HFFc6 (cell line): ENCODE measurements at regions not wholly inside any gene's neighbourhood (a gene's known extent, or its start where the extent isn't known, plus 50 kb on each side); places are given as distances from the start of the nearest gene placed in this dataset.
A peak's percentile ranks its signal among the peaks of the same experiment; 100 is the strongest.

ENCODE experiments used
- DNase-seq: peaks from one replicate; pipeline ENCODE4 v3.0.0-alpha.2; 2018
- H3K27ac Mint-ChIP-seq: 2 replicates; pipeline ENCODE4 v1.8.0; 2020; ENCODE audit warnings: mild to moderate bottlenecking, mixed read lengths
- H3K27me3 Mint-ChIP-seq: 2 replicates; pipeline ENCODE4 v1.8.0; 2021; ENCODE audit warnings: mild to moderate bottlenecking, moderate library complexity, mixed read lengths; ENCODE audit not compliant: insufficient read depth
- H3K36me3 Mint-ChIP-seq: 2 replicates; pipeline ENCODE4 v1.8.0; 2021; ENCODE audit warnings: low read depth, mixed read lengths
- H3K4me1 Mint-ChIP-seq: 2 replicates; pipeline ENCODE4 v1.8.0; 2020; ENCODE audit warnings: low read depth, mixed read lengths
- H3K4me3 Mint-ChIP-seq: 2 replicates; pipeline ENCODE4 v1.8.0; 2020; ENCODE audit warnings: mild to moderate bottlenecking, moderate library complexity, mixed read lengths
- H3K9me3 Mint-ChIP-seq: 2 replicates; pipeline ENCODE4 v1.8.0; 2020; ENCODE audit warnings: mild to moderate bottlenecking, mixed read lengths
- TF ChIP-seq, protein P1 (sequence below): fragments of 200-600 bp; sonication (generic); IDR thresholded peaks from 2 replicates; pipeline ENCODE4 v1.5.0; 2021; ENCODE audit warnings: antibody characterized with exemption, mild to moderate bottlenecking

DNA sequence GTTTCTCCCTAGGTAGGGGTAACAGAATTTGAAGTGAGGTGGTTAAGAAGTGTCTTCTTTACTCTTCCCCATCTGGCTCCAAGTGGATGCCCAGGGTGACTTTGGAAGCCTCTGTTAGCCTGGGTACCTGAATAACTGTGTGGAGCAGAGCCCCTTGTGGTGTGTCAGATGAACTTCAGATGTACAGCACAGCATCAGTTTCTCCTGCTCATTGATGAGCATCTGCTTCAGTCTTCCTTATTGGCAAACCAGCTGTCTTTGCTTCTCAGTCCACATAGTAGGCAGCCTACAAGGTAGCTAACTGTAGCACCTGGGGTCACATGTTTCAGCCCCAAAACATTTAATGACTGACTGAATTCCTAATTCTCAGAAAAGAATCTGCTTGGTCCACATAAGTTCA lies 56.2 kb upstream of the ATP8B1 start:
- Mint-ChIP-seq H3K4me1 (peaks cover 11% of the 10 kb centered on the region), H3K36me3 (no peaks in the 10 kb centered on the region), H3K4me3 (no peak overlapping the region), H3K9me3 (no peaks in the 10 kb centered on the region), H3K27me3 (no peaks in the 10 kb centered on the region; the same call in 1 of the 2 replicates), H3K27ac (no peak overlapping the region)
- no peak for DNase-seq
- TF ChIP-seq, protein P1, sequence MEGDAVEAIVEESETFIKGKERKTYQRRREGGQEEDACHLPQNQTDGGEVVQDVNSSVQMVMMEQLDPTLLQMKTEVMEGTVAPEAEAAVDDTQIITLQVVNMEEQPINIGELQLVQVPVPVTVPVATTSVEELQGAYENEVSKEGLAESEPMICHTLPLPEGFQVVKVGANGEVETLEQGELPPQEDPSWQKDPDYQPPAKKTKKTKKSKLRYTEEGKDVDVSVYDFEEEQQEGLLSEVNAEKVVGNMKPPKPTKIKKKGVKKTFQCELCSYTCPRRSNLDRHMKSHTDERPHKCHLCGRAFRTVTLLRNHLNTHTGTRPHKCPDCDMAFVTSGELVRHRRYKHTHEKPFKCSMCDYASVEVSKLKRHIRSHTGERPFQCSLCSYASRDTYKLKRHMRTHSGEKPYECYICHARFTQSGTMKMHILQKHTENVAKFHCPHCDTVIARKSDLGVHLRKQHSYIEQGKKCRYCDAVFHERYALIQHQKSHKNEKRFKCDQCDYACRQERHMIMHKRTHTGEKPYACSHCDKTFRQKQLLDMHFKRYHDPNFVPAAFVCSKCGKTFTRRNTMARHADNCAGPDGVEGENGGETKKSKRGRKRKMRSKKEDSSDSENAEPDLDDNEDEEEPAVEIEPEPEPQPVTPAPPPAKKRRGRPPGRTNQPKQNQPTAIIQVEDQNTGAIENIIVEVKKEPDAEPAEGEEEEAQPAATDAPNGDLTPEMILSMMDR, result peak; percentile 75

DNA sequence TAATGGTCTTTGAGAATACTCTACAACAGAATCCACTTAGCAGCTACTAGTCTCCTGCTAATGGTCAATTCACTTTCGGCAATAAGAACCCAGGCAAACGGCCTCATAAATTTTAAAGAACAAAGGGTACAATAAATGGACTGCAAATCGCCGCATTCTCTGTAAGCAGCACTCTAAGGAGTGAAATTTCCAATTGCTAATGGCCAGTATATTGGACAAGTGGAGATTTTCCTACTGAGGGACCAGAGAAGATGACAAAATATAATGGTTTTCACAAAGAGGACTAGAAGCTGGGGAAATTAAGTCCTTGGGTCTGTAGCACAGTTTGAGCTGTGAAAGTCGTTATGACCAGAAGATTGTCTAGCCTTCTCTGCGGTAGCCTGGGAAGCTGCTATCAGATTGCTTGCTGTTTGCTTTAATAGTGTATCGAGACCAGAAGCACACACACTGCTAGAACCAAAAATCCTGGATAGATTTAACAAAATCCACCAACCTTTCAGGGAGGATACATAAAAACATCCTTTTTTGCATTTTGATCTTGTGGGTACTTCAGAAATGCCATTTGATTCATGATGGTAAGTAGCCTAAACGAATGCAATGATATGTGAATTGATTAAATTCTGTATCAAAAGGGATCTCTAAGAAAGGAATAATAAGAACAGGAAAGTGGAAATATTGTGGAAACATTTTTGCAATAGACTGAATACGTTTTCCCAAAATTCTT lies 53.6 kb upstream of the ATP8B1 start:
- H3K9me3 Mint-ChIP-seq, result no peaks in the 10 kb centered on the region
- no peak for DNase-seq
- no peaks in the 10 kb centered on the region for H3K36me3 Mint-ChIP-seq
- no peak overlapping the region for H3K27ac Mint-ChIP-seq
- TF ChIP-seq, protein P1, result no peak
- H3K27me3 Mint-ChIP-seq, result no peaks in the 10 kb centered on the region; the same call in 1 of the 2 replicates
- H3K4me1 Mint-ChIP-seq, result no peaks in the 10 kb centered on the region
- no peak overlapping the region for H3K4me3 Mint-ChIP-seq

DNA sequence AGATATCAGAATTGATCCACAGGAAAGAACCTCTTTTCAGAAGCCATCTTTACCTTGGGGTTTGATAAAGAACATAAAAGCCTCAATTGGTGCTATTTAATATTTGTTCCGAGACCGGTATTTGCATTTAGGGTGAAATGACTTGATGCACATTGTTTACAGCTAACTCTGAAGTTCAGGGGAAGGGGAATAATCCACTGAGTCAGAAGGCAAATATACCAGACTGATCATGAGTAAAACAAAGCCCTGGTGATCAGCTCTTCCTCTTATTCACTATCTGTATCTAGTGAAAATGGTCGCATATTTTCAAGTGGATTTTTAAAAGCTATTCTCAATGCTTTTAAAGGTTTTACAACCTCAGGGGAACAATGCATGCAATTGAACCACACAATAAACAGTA lies 53.0 kb upstream of the ATP8B1 start:
- Mint-ChIP-seq H3K27me3 (no peaks in the 10 kb centered on the region; the same call in 1 of the 2 replicates), H3K9me3 (no peaks in the 10 kb centered on the region), H3K36me3 (no peaks in the 10 kb centered on the region), H3K4me1 (no peaks in the 10 kb centered on the region), H3K4me3 (no peak overlapping the region), H3K27ac (no peak overlapping the region)
- DNase-seq, result no peak
- TF ChIP-seq, protein P1, result no peak

DNA sequence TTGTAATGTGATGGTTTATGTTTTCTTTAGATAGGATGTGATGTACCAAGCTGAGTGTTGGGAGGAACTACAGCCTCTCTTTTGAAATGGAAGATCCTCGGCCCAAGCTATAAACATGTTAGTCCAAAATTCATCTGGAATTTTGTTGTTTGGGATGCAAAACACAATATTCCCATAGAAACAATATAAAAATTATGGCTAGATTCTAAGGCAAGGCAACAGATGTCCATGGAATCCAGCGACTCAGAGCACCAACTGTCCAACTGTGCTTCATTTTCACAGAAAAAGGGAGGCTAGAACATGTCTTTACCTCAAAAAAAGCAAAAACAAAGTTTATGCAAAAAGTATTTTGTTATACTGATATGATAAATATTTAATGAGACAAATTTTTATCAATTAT lies 52.4 kb upstream of the ATP8B1 start:
- no peak overlapping the region for H3K4me3 Mint-ChIP-seq
- TF ChIP-seq, protein P1, result no peak
- H3K4me1 Mint-ChIP-seq, result no peaks in the 10 kb centered on the region
- H3K9me3 Mint-ChIP-seq, result no peaks in the 10 kb centered on the region
- DNase-seq, result no peak
- no peaks in the 10 kb centered on the region for H3K36me3 Mint-ChIP-seq
- no peaks in the 10 kb centered on the region; the same call in 1 of the 2 replicates for H3K27me3 Mint-ChIP-seq
- H3K27ac Mint-ChIP-seq, result no peak overlapping the region

DNA sequence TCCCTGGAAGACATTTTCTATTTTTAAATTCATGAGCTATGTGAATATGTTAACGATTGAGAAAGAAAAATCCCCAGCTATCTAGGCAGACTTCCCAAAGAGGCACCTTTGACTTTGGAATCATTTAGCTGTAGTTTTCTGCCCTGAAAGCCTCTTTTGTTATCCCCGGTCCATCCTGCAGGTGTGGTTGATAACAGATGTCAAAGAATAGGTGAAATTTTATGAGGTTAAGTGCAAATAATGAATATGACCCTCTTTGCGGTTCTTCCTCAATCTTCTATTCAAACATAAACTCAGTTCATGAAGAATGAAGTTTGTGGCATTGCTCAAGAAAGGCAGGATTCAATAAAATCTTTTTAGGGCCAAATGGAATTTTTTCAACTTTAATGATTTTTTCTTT lies 51.6 kb upstream of the ATP8B1 start:
- H3K36me3 Mint-ChIP-seq, result 0 out of 2 replicates have a peak, but pooled peaks cover 5% of the 10 kb centered on the region
- no peaks in the 10 kb centered on the region; the same call in 1 of the 2 replicates for H3K27me3 Mint-ChIP-seq
- TF ChIP-seq, protein P1, result no peak
- H3K4me1 Mint-ChIP-seq, result peaks cover 5% of the 10 kb centered on the region; the same call in 1 of the 2 replicates
- no peak overlapping the region for H3K27ac Mint-ChIP-seq
- no peaks in the 10 kb centered on the region for H3K9me3 Mint-ChIP-seq
- DNase-seq, result no peak
- no peak overlapping the region for H3K4me3 Mint-ChIP-seq
